Heart right ventricle (tissue), 16 donors: ENCODE measurements at regions not wholly inside any gene's neighbourhood (a gene's known extent, or its start where the extent isn't known, plus 50 kb on each side); places are given as distances from the start of the nearest gene placed in this dataset.
A peak's percentile ranks its signal among the peaks of the same experiment; 100 is the strongest.

Experiments
- ATAC-seq, 8 donors: fragments of 200-7000 bp; cut with Tn5 transposase; one replicate each; pipeline ENCODE4 v1.9.1; 2020; ENCODE audit warnings: mild to moderate bottlenecking in 8 of 8, moderate library complexity in 8 of 8, moderate number of reproducible peaks in 1 of 8
- DNase-seq, 2 donors: peaks; one replicate each; pipeline ENCODE4 v3.0.0-alpha.2; 2020
- H3K27ac ChIP-seq, 10 donors: fragments of 200-600 bp; sonication (generic) in 2 of 10; one replicate each; pipeline versions ENCODE4 v1.5.0 to v1.8.0; 2020 to 2022; ENCODE audit warnings: mild to moderate bottlenecking in 3 of 10
- H3K27me3 ChIP-seq, 7 donors: fragments of 200-600 bp; one replicate each; pipeline ENCODE4 v1.8.0; 2021 to 2022; ENCODE audit warnings: mild to moderate bottlenecking in 2 of 7
- H3K36me3 ChIP-seq, 9 donors: fragments of 200-600 bp; sonication (generic) in 1 of 9; one replicate each; pipeline versions ENCODE4 v1.5.0 to v1.8.0; 2020 to 2022; ENCODE audit warnings: mild to moderate bottlenecking in 2 of 9
- H3K4me1 ChIP-seq, 9 donors: fragments of 200-600 bp; sonication (generic) in 1 of 9; one replicate each; pipeline versions ENCODE4 v1.5.0 to v1.8.0; 2020 to 2022; ENCODE audit warnings: mild to moderate bottlenecking in 4 of 9
- H3K4me3 ChIP-seq, 10 donors: fragments of 200-600 bp; sonication (generic) in 2 of 10; one replicate each; pipeline versions ENCODE4 v1.5.0 to v1.8.0; 2020 to 2022; ENCODE audit warnings: mild to moderate bottlenecking in 7 of 10, moderate library complexity in 2 of 10
- H3K9me3 ChIP-seq, 11 donors: fragments of 200-600 bp in 10 of 11; sonication (generic) in 2 of 11; one replicate each; pipeline versions ENCODE4 v1.5.0 to v1.8.0; 2013 to 2022; ENCODE audit warnings: mild to moderate bottlenecking in 2 of 11, control low read depth in 1 of 11, moderate library complexity in 1 of 11
- WGBS, 2 donors: extraction: QIAGEN DNeasy Blood & Tissue Kit; methylation state at CpG; one replicate each; pipeline ENCODE4 v1.1.7; 2013; ENCODE audit warnings: inconsistent platforms in 1 of 2; 5-methylcytosine and 5-hydroxymethylcytosine counted together
- intact Hi-C, 10 donors: fragments of 100-400 bp; cut with DNase I; formaldehyde crosslinking; loops; one replicate each; pipeline versions ENCODE4 v1.11.1 to v1.14.2; 2022
- TF ChIP-seq, protein P1 (sequence below), 9 donors: fragments of 200-600 bp; sonication (generic) in 2 of 9; IDR thresholded peaks; one replicate each; pipeline versions ENCODE4 v1.5.0 to v1.8.0; 2021 to 2022; ENCODE audit warnings: antibody characterized with exemption in 9 of 9, mild to moderate bottlenecking in 5 of 9, moderate library complexity in 1 of 9
- donor health status: Arrhythmogenic right ventricular cardiomyopathy.
- donor health status: ischemic (EF 13 %, LVEDD 7.1; RV severe dilation, severe dysfunction).
- donor health status: healthy with polysubstance abuse.
- donor health status: DM: no; HTN: yes; CAD: no.
- donor health status: DM: no; HTN: no; CAD: no.
- donor health status: ischemic (EF 25% LVEDD 6.9; RV normal size, moderate dysfunction).
- donor health status: ischemic (EF 25% LVEDD 5.7; RV mildly dilated, moderate dysfunction).
- donor health status: healthy.
- donor health status: DM: yes; HTN: yes; CAD: no.
- donor health status: Ischemic cardiomyopathy.
- donor health status: ischemic (EF 35%, LVEDD 5.7; RV mildly dilated, moderate dysfunction).
- donor health status: nonischemic (EF 11% LVEDD 7.7; RV severe dilation, severe dysfunction).
- donor health status: DM: yes; HTN: yes; CAD: no.
- donor health status: PGD.
- donor health status: ischemic (EF 29% LVEDD 5.4; RV normal size, mild dysfunction).
- donor health status: nonischemic (EF 23%, LVEDD 6.1; RV moderate dilation, normal function).

DNA sequence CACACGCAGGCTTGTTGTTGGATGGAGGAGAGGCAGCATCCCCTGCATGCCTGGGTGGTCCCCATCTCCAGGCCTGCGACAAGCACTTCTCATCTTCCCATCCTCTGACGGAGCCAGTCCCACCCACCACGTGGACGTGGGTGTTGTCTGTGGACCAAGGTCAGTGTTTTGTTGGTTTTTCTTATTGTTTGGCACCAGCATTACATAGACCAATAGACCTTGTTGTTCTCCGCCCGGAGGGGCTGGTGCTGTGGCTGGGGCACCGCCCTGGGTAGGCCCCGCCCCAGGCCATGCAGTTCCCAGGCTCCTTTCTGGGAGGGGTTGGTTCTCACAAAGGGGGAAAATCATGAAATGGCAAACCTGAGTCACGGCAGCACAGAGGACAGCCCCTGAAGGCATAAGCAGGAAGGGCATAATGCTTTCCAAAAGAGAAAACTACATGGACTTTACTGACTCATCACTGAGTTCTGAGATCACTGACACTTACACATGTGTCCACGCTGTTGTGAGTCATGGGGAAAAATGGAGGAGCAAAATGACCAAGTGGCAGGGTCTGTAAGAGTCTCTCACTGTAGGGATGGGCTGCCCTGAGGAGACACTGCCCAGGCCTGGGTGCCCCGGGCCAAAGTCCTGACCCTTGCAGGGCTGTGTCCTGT lies 90.8 kb downstream of the THBS2 start:
- intact Hi-C loops = no loop called here
- H3K4me3 ChIP-seq = no peak overlapping the region
- no peaks in the 10 kb centered on the region for H3K36me3 ChIP-seq
- WGBS, 2 donors = 80 to 81% methylated on average over 12 of the region's 12 CpGs
- peaks cover under 1 to 27% (median 12%) of the 10 kb centered on the region in 9 donors for H3K4me1 ChIP-seq
- TF ChIP-seq, protein P1, sequence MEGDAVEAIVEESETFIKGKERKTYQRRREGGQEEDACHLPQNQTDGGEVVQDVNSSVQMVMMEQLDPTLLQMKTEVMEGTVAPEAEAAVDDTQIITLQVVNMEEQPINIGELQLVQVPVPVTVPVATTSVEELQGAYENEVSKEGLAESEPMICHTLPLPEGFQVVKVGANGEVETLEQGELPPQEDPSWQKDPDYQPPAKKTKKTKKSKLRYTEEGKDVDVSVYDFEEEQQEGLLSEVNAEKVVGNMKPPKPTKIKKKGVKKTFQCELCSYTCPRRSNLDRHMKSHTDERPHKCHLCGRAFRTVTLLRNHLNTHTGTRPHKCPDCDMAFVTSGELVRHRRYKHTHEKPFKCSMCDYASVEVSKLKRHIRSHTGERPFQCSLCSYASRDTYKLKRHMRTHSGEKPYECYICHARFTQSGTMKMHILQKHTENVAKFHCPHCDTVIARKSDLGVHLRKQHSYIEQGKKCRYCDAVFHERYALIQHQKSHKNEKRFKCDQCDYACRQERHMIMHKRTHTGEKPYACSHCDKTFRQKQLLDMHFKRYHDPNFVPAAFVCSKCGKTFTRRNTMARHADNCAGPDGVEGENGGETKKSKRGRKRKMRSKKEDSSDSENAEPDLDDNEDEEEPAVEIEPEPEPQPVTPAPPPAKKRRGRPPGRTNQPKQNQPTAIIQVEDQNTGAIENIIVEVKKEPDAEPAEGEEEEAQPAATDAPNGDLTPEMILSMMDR (IDR thresholded peaks at IDR 0.05) = no peak
- H3K27ac ChIP-seq = peak overlapping the region in 4 of 10 donors; percentile 19 to 81 (median 38)
- peak in 1 of 2 donors; percentile 48 for DNase-seq
- H3K27me3 ChIP-seq = peaks cover 0 to 7% (median 0%) of the 10 kb centered on the region in 7 donors
- ATAC-seq = peak in 7 of 8 donors; percentile 38 to 84 (median 59)
- no peaks in the 10 kb centered on the region for H3K9me3 ChIP-seq

DNA sequence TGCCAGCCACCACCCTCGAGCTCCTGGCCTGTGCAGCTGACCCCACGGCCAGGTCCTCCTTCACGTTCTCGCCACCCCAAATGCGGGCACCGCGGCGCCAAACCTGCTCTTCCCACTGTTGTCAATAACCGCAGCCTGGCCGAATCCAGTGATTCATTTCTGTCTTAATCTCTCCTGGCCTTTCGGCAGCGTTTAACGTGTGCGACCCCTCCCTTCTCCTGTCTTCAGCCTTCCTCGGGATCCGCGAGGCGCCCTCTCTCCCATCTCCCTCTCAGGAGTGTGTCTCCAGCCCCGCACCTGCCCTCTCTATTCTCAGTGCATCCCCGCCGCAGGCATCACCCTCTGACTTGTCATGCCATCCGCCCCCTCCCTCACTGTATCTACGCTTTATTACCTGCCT lies 91.4 kb downstream of the THBS2 start:
- DNase-seq = no peak
- peaks cover 0 to 4% (median 0%) of the 10 kb centered on the region in 7 donors for H3K27me3 ChIP-seq
- no peaks in the 10 kb centered on the region for H3K36me3 ChIP-seq
- 91 to 95% methylated on average over 23 of the region's 23 CpGs for WGBS, 2 donors
- peaks cover 6 to 30% (median 17%) of the 10 kb centered on the region in 9 donors for H3K4me1 ChIP-seq
- no peak overlapping the region for H3K4me3 ChIP-seq
- intact Hi-C loops = no loop called here
- ATAC-seq = no peak
- H3K27ac ChIP-seq = peak overlapping the region in 4 of 10 donors; percentile 9 to 81 (median 38)
- H3K9me3 ChIP-seq = no peaks in the 10 kb centered on the region
- TF ChIP-seq, protein P1 (IDR thresholded peaks at IDR 0.05) = no peak

DNA sequence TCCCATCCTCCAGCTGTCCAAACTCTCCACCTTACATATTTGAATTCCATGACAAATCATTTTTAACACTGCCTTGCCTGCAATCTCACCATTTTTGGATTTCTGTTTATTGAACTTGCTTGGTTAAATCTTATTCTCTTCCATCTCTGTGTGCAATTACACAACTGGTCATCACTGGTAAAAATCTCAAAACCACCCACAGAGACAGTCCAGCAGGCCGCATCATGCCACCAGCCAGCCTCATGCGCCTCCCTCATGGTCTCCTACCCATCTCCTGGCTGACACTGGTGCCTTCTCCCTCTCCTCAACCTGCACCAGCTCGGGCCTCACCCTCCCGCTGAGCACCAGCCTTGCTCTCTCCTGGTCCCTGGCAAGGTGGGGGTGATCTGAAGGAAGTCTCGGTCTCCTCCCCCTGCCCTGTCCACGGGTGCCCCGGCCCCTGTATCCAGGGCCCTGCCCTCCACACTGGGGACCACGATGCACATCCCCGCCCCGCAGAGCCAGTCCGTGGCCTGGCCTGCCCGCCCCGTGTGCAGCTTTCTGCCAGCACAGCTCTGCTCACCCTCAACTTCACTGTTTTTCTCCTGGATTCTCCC lies 92.0 kb downstream of the THBS2 start:
- WGBS, 2 donors = 88 to 89% methylated on average over 13 of the region's 13 CpGs
- Histone ChIP-seq H3K4me3 (no peak overlapping the region), H3K27me3 (no peaks in the 10 kb centered on the region), H3K4me1 (peaks cover 6 to 33% (median 21%) of the 10 kb centered on the region in 9 donors), H3K27ac (peak overlapping the region in 1 of 10 donors; percentile 81), H3K36me3 (no peaks in the 10 kb centered on the region), H3K9me3 (no peaks in the 10 kb centered on the region)
- ATAC-seq (peak in 1 of 8 donors; percentile 36), DNase-seq (no peak)
- TF ChIP-seq, protein P1 (IDR thresholded peaks at IDR 0.05) = no peak
- intact Hi-C loops = no loop called here

DNA sequence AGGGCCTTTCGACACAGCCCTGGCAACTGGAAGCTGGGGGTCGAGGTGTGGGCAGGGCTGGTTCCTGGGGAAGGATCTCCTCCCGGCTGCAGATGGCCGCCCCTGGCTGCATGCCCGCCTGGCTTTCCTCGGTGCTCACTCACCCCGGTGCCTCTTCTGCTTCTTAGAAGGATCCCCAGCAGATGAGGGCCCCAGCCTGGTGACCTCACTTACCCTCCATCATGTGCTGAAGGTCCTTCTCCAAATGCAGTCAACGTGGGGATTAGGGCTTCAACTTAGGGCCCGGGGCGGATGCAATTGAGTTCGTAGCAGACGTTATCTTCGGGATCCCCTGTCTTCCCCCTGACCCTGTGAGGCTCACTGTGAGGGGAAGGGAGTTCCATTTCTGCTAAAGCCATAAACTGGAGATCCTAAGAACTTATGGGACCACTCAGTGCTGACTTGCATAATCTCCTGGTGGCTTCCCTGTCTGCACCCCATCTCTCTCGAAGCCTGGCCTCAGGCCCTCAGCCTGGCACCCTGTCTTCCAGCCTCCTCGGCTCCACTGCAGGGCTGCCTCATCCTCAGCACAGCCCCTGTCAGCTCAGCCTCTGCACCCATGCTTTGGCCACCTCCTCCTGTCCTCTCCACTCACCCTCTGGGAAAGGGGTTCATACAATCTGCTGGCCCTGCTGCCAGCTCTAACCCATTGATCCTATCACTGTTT lies 92.6 kb downstream of the THBS2 start:
- TF ChIP-seq, protein P1 (IDR thresholded peaks at IDR 0.05) = no peak
- 85% methylated on average over 15 of the region's 15 CpGs for WGBS, 2 donors
- H3K27me3 ChIP-seq = no peaks in the 10 kb centered on the region
- ATAC-seq (no peak), DNase-seq (no peak)
- no peaks in the 10 kb centered on the region for H3K36me3 ChIP-seq
- no peak overlapping the region for H3K4me3 ChIP-seq
- H3K9me3 ChIP-seq = no peaks in the 10 kb centered on the region
- intact Hi-C loops = no loop called here
- peaks cover 6 to 34% (median 23%) of the 10 kb centered on the region in 9 donors for H3K4me1 ChIP-seq
- H3K27ac ChIP-seq = no peak overlapping the region
